Left ventricle myocardium superior (tissue), 1 donor: ENCODE measurements at regions not wholly inside any gene's neighbourhood (a gene's known extent, or its start where the extent isn't known, plus 50 kb on each side); places are given as distances from the start of the nearest gene placed in this dataset.

ENCODE experiments used
- ATAC-seq: fragments of 200-7000 bp; cut with Tn5 transposase; one replicate; pipeline ENCODE4 v1.9.1; 2020; ENCODE audit warnings: mild to moderate bottlenecking, moderate library complexity
- DNase-seq: peaks from one replicate; pipeline ENCODE4 v3.0.0-alpha.2; 2020
- intact Hi-C: fragments of 100-400 bp; cut with micrococcal nuclease; formaldehyde crosslinking; loops from one replicate; pipeline ENCODE4 v1.11.0; 2022
- donor health status: DM: no; HTN: yes; CAD: no; lungs with severe emphysema.

GRCh38 chr14:100484531-100485267 is 102.5 kb downstream of the BEGAIN start:
- DNase-seq = no peak
- ATAC-seq = no peak
- intact Hi-C loops = no loop called here

GRCh38 chr14:100486025-100486828 is 101.0 kb downstream of the BEGAIN start:
- ATAC-seq (peak; percentile 66), DNase-seq (peak; percentile 82)
- intact Hi-C loops = no loop called here
